Ascending aorta (tissue), 2 donors: ENCODE measurements at regions not wholly inside any gene's neighbourhood (a gene's known extent, or its start where the extent isn't known, plus 50 kb on each side); places are given as distances from the start of the nearest gene placed in this dataset.

Experiments
- DNase-seq, 2 donors: peaks; one replicate each; pipeline ENCODE4 v3.0.0-alpha.2; 2019; ENCODE audit warnings: low spot score in 2 of 2
- H3K27ac ChIP-seq, 2 donors: fragments of 200-600 bp; sonication (generic); one replicate each; pipeline ENCODE4 v1.5.1; 2016 to 2017; ENCODE audit warnings: mild to moderate bottlenecking in 1 of 2
- H3K27me3 ChIP-seq: fragments of 200-600 bp; sonication (generic); one replicate; pipeline ENCODE4 v1.5.1; 2017
- H3K36me3 ChIP-seq, 2 donors: fragments of 200-600 bp; sonication (generic); one replicate each; pipeline ENCODE4 v1.5.1; 2016
- H3K4me1 ChIP-seq, 2 donors: fragments of 200-600 bp; sonication (generic); one replicate each; pipeline ENCODE4 v1.5.1; 2016 to 2017; ENCODE audit warnings: mild to moderate bottlenecking in 1 of 2
- H3K4me3 ChIP-seq, 2 donors: fragments of 200-600 bp; sonication (generic); one replicate each; pipeline ENCODE4 v1.5.1; 2016 to 2017; ENCODE audit warnings: mild to moderate bottlenecking in 1 of 2
- H3K9me3 ChIP-seq, 2 donors: fragments of 200-600 bp; sonication (generic); one replicate each; pipeline ENCODE4 v1.5.1; 2016
- intact Hi-C: fragments of 100-400 bp; cut with DNase I; formaldehyde crosslinking; loops from one replicate; pipeline ENCODE4 v1.15.1; 2023
- TF ChIP-seq, protein P1 (sequence below), 3 experiments: fragments of 200-600 bp in 2 of 3; fragments of 450-650 bp in 1 of 3; sonication (generic) in 2 of 3; IDR thresholded peaks; one replicate each; pipeline ENCODE4 v1.5.1; 2016 to 2019; ENCODE audit warnings: antibody characterized with exemption in 3 of 3, mild to moderate bottlenecking in 1 of 3, moderate library complexity in 1 of 3

GRCh38 chr21:32056791-32057190 lies 184.0 kb downstream of the HUNK start:
- intact Hi-C loops = no loop called here
- TF ChIP-seq, protein P1, sequence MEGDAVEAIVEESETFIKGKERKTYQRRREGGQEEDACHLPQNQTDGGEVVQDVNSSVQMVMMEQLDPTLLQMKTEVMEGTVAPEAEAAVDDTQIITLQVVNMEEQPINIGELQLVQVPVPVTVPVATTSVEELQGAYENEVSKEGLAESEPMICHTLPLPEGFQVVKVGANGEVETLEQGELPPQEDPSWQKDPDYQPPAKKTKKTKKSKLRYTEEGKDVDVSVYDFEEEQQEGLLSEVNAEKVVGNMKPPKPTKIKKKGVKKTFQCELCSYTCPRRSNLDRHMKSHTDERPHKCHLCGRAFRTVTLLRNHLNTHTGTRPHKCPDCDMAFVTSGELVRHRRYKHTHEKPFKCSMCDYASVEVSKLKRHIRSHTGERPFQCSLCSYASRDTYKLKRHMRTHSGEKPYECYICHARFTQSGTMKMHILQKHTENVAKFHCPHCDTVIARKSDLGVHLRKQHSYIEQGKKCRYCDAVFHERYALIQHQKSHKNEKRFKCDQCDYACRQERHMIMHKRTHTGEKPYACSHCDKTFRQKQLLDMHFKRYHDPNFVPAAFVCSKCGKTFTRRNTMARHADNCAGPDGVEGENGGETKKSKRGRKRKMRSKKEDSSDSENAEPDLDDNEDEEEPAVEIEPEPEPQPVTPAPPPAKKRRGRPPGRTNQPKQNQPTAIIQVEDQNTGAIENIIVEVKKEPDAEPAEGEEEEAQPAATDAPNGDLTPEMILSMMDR (IDR thresholded peaks at IDR 0.05) = no peak
- Histone ChIP-seq H3K9me3 (peaks cover 0 to 8% of the 10 kb centered on the region in 2 donors), H3K27ac (no peak overlapping the region), H3K27me3 (no peaks in the 10 kb centered on the region), H3K36me3 (no peaks in the 10 kb centered on the region), H3K4me1 (no peaks in the 10 kb centered on the region), H3K4me3 (no peak overlapping the region)
- peak in 1 of 2 donors; percentile 43 for DNase-seq

DNA sequence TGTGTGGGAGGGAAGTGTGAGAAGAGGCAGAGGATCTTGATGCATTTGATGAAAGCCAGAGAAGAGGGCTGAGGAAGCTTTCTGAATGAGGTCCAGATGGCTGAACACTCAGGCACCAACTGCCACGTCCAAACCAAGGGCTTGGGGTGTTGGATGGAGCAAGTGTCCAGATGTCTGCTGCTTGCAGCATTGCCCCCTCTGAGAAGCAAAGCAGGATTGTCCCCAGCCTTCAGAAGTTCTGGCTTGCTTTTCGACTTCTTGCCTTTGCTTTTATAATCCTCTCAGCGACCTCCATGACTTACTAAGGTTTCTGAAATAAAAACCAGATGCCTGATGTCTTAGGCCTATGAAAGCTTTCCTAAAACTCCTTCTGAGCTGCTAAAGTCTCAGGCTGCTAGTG lies 182.5 kb downstream of the HUNK start:
- Histone ChIP-seq H3K27ac (no peak overlapping the region), H3K36me3 (no peaks in the 10 kb centered on the region), H3K9me3 (peaks cover 0 to 13% of the 10 kb centered on the region in 2 donors), H3K27me3 (no peaks in the 10 kb centered on the region), H3K4me3 (no peak overlapping the region), H3K4me1 (no peaks in the 10 kb centered on the region)
- TF ChIP-seq, protein P1 (IDR thresholded peaks at IDR 0.05) = no peak
- intact Hi-C loops = no loop called here
- peak in 1 of 2 donors; percentile 13 for DNase-seq
